ENCODE measurements at regions not wholly inside any gene's neighbourhood (a gene's known extent, or its start where the extent isn't known, plus 50 kb on each side); places are given as distances from the start of the nearest gene placed in this dataset.

DNA sequence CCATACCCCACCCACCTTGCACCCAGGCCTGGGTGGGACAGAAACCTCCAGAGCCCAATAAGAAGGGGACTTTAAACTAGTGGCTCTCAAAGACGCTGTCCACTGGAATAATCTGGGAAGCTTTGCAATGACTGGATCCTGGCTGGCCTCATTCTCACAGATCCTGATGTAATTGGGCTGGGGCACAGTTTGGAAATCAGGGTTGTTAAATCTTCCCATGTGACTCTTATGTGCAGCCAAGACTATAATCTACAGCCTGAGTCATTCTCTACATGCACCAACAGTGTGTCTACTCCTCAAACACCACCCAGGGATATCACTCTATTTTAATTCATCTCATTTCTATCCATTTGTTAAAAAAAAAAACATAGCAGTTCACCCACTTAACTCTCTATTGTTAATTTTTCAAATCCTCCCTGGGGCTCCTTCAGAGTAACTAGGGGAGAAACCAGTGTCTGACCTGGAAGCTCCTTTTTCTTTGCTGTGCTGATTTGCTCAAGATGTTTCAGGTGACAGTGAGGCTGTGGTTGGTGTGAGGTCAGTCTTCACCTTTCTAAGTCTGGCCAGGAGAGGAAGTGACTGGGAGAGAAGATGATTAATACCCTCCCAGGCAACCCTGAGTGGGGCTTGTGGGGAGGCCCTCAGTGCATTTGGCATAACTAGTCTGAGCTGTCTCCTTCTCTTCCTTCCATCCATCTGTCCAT, 211.6 kb upstream of the SFSWAP start:
- Histone ChIP-seq H2AK9ac (replicated peaks; ENCODE audit: low read depth, low read length, poor library complexity) (no peak overlapping the region), H4K20me1 (ENCODE audit: insufficient read depth, low read length) (no peaks in the 10 kb centered on the region), H3K56ac (ENCODE audit: extremely low read depth, insufficient read depth, low read length) (no peak overlapping the region), H2BK20ac (ENCODE audit: low read depth, low read length) (no peak overlapping the region), H3K79me1 (ENCODE audit: low read depth in 1 of 2, low read length in 2 of 2) (no peaks in the 10 kb centered on the region), H2AFZ (replicated peaks; ENCODE audit: low read length, poor library complexity) (no peak overlapping the region), H3K27me3 (ENCODE audit: control insufficient read depth, insufficient read depth, low read length) (no peaks in the 10 kb centered on the region), H3K4me2 (ENCODE audit: low read depth, low read length) (no peak overlapping the region), H3K18ac (ENCODE audit: low read depth, low read length) (no peak overlapping the region), H4K5ac (ENCODE audit: low read depth, low read length) (no peak overlapping the region), H3K9me1 (ENCODE audit: insufficient read depth, low read length) (no peaks in the 10 kb centered on the region), H3K9ac (ENCODE audit: low read depth, low read length) (no peak overlapping the region), H2BK5ac (ENCODE audit: low read depth, low read length, poor library complexity, severe bottlenecking) (no peak overlapping the region), H3K27ac (ENCODE audit: insufficient read depth, low read length) (no peak overlapping the region), H2BK120ac (ENCODE audit: low read depth, low read length) (no peak overlapping the region), H3K4me3 (ENCODE audit: insufficient read depth, low read depth, low read length) (no peak overlapping the region), H3K9me3 (ENCODE audit: control insufficient read depth, insufficient read depth, low read length) (peaks cover 22% of the 10 kb centered on the region), H2BK15ac (ENCODE audit: low read depth, low read length) (no peak overlapping the region), H4K91ac (ENCODE audit: insufficient read depth, low read depth, low read length) (no peak overlapping the region), H3K4ac (ENCODE audit: low read depth, low read length) (no peak overlapping the region), H3K4me1 (ENCODE audit: control insufficient read depth, insufficient read depth, low read length) (no peaks in the 10 kb centered on the region), H3K14ac (replicated peaks; ENCODE audit: low read depth, low read length) (no peak overlapping the region), H2AK5ac (ENCODE audit: low read depth, low read length) (no peak overlapping the region), H3K23ac (ENCODE audit: low read depth, low read length) (no peak overlapping the region), H4K8ac (ENCODE audit: low read depth in 2 of 2, low read length in 2 of 2) (no peak overlapping the region), H3K36me3 (ENCODE audit: control insufficient read depth, insufficient read depth, low read length) (no peaks in the 10 kb centered on the region)
- dilution Hi-C loops (cut with HindIII; ENCODE audit: low sequenced_read_pairs, unreplicated experiment), result no loop called here
- CTCF ChIA-PET, result no interaction called here
- in situ Hi-C loops (cut with MboI; ENCODE audit: low sequenced_read_pairs), result no loop called here
- POLR2A ChIA-PET (ENCODE audit: unreplicated experiment), result no interaction called here
- 33% methylated on average over 1 of the region's 1 CpG; no CpG with 5 or more reads in 1 of the 2 experiments for WGBS, 2 experiments (ENCODE audit: extremely low coverage in 2 of 2, insufficient read length in 1 of 2)
- ATAC-seq (ENCODE audit: low read depth), result no peak
- TF ChIP-seq BHLHE40 (IDR thresholded peaks at IDR 0.05; ENCODE audit: low read depth, low read length) (no peak), FOS (IDR thresholded peaks at IDR 0.05; ENCODE audit: low read depth, low read length) (no peak), RCOR1 (IDR thresholded peaks at IDR 0.05; ENCODE audit: insufficient replicate concordance, low read length) (no peak), MXI1 (IDR thresholded peaks at IDR 0.05; ENCODE audit: borderline replicate concordance, low read depth, low read length) (no peak)
- TF ChIP-seq, protein P1, sequence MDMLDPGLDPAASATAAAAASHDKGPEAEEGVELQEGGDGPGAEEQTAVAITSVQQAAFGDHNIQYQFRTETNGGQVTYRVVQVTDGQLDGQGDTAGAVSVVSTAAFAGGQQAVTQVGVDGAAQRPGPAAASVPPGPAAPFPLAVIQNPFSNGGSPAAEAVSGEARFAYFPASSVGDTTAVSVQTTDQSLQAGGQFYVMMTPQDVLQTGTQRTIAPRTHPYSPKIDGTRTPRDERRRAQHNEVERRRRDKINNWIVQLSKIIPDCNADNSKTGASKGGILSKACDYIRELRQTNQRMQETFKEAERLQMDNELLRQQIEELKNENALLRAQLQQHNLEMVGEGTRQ (IDR thresholded peaks at IDR 0.05; ENCODE audit: low read depth, low read length), result no peak
- TF ChIP-seq, protein P2, sequence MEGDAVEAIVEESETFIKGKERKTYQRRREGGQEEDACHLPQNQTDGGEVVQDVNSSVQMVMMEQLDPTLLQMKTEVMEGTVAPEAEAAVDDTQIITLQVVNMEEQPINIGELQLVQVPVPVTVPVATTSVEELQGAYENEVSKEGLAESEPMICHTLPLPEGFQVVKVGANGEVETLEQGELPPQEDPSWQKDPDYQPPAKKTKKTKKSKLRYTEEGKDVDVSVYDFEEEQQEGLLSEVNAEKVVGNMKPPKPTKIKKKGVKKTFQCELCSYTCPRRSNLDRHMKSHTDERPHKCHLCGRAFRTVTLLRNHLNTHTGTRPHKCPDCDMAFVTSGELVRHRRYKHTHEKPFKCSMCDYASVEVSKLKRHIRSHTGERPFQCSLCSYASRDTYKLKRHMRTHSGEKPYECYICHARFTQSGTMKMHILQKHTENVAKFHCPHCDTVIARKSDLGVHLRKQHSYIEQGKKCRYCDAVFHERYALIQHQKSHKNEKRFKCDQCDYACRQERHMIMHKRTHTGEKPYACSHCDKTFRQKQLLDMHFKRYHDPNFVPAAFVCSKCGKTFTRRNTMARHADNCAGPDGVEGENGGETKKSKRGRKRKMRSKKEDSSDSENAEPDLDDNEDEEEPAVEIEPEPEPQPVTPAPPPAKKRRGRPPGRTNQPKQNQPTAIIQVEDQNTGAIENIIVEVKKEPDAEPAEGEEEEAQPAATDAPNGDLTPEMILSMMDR (conservative IDR thresholded peaks at IDR 0.05; ENCODE audit: low read depth, low read length), result no peak
- no peak for DNase-seq
- intact Hi-C loops (cut with micrococcal nuclease), result no loop called here
- BruUV-seq (replicated peaks), result no TSS peak

Data from IMR-90 (cell line).